Iris pigment epithelial cell (primary cell): ENCODE measurements at regions not wholly inside any gene's neighbourhood (a gene's known extent, or its start where the extent isn't known, plus 50 kb on each side); places are given as distances from the start of the nearest gene placed in this dataset.

Experiments used
- DNase-seq: peaks from one replicate; pipeline ENCODE4 v3.0.0-alpha.2; 2011; ENCODE audit warnings: low read depth

DNA sequence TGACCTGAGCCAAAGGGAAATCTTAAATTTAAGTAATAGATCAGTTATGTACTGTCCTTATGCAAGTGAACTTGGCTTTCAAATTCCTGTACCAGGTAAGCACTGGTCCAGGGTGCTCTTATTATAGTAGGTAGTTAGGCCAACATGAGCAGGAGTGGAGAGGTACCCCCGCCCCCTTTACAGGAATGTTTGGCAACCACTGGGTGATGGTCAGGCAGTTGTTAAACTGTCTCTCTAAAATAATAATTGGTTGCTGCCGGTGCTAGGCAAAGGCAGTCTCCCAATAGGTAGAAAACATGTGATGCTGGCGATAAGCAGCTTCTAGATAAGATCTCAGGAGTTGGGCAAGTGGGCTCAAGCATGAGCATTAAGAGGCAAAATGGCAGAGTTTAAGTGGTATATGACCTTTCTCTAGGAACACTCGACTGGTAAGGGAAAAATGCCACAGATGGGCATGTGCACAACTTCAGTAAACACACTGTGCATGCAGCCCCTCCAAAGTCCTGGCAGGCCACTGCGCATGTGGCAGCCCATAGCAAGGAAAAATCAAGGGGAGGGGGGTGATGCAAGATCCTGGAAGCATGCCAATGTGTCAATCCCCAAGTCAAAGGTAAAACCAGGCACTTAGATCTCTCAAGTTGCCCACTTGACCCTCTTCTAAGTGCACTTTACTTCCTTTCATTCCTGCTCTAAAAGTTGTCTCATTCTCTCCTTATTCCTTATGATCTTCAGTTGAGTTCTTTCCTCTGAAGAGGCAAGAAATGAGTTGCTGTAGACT, 1239.7 kb downstream of the C4orf33 start:
- no peak for DNase-seq

DNA sequence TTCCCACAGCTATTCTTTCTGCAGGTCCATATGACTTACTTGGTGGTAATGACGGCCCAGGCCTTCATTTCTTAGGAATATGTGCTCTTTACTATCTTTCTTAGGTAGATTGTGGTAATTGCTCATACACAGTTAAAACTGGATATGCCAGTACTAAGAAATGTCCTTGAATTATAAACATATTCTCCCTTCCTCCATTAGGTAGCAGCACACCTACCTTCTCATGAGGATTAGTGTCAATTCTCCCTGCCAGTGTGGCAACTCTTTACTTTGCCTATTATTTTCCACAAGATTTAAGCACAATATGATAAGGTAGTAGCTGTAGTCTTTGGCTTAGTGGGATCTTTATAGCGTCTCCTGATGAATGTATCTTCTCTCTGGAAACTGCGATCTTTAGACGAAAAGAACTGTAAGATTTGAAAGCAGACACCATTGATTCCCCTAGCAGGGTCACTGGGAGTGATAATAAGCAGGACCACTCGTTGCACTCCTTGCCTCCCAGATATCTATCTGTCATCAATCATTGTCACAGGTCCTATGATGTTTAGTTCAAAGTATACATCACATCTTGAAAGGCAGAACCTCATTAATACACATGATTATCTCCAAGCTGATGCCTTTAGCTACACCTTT, 1240.7 kb downstream of the C4orf33 start:
- peak; percentile 54 for DNase-seq

DNA sequence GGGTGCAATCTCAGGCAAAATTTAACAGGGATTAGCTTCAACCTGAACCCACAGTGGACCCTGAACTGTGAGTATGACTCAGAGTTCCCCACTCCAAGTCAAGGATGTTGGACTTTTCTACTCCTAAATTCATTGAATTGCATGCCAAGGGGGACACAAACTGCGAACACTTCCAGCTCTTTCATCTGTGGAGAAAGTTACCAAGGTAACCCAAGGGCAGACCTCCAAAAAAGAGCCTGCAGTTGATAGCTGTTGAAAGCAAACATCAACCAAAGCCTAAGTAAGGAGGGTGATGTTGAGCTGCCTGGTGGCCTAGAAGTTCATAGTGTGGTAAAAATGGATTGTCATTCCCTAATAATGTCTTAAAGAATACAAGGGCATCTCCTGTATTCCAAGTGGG, 1242.9 kb downstream of the C4orf33 start:
- DNase-seq = no peak

DNA sequence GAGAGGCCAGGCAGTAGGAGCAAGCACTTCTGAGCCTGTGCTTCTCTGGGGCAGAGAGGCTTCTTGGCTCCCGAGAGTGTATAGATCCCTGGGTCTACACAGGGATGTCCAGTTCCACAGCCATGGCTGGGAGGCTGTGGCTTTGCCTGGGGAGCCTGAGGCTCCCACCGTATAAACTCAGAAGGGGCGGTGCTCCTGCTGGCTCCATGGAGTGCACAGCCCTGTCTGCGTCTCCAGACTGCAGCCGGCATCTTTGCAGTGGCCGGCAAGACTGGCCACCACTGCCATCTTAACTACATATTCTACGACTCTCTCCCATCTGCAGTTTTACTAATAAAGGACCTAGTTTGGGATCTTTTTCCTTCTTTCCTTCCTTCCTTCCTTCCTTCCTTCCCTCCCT, 1253.8 kb downstream of the C4orf33 start:
- DNase-seq = no peak

DNA sequence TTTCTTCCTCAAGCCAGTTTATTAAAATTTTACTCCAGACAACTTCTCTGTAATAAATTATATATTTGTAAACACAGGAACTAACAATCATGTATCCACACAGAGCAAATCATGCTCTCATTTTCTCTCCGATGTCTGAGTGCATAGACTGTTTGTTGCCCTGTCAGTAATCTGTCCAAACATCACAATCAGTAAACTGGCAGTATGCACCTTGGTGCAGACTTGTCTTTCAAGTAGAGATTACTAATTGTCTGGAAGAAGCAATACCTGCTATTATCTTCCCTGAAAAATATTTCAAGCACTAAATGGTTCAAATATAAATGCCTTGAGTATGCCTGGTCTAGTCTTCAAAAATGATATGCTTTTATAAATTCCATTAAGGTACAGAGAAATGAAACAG, 1260.9 kb downstream of the C4orf33 start:
- no peak for DNase-seq

DNA sequence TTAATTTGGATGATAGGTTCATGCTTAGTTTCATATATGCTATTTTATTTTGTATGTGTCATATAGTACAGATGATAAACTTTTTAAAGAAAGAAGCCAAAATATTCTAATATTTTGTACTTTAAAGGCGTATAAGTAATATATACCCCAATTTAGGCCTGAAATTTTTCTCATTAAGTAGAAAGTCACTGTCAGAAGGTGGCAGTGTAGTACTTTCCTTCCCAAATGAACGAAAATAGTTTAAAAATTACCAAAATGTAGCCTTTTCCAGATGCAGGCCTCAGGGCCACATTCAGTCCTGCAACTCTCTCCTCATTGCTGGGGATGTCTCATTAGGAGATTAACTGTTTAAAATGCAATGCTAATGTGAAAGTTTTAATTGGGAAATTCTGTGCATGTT, 1263.6 kb downstream of the C4orf33 start:
- DNase-seq = peak; percentile 44

DNA sequence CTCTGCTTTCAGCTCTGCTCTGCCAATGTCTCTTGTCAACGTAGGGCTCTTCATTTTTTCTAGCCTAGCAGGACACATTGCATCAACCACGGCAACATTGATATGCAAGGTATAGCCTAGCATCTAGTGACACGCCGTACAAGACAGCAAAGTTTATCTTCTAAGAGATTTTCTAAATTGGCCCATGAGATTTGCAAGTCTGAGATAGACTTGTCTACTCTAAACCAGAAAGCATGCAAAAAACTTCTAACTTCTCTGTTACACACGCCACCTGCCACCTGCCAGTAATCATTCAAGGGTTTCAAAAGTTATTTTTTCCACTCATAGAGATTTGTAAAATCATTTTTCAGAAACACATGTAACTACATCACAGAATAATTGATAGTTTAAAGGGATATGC, 1265.7 kb downstream of the C4orf33 start:
- DNase-seq = no peak

DNA sequence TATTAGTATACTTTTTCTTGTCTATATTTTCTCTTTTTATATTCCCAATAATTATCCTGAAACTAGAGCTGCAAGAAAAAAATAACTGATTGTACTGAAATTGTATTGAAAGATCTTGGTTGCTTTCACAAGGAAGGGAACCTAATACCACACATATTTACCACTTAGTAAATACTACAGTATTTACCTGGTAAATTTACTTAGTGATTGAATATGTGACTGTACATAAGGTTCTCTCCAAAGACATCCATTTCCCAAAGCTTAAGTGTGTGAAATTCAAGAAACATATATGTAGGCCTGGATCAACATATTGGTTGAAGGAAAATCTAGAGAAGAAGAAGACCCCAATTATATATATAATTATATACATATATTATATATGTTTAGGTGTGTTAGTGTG, 1272.7 kb downstream of the C4orf33 start:
- DNase-seq = no peak

DNA sequence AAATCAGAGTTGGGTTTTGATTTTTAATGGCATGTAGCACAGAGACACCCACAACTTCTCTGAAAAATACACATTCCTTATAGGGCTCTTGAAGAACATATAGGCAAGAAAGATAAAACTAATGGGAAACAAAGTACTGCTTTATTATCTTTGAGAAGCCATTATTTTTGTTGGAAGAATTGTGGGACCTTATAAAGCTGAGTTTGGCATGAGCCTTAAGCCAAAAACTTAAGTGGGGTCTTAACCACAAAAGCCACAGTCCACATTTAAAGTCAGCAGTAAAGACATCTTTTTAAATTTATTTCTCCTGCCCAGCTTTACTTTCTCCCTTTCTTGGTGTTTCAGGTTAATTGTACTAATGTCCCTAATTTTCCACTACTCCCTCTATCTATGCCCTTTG, 1297.3 kb downstream of the C4orf33 start:
- DNase-seq = no peak

DNA sequence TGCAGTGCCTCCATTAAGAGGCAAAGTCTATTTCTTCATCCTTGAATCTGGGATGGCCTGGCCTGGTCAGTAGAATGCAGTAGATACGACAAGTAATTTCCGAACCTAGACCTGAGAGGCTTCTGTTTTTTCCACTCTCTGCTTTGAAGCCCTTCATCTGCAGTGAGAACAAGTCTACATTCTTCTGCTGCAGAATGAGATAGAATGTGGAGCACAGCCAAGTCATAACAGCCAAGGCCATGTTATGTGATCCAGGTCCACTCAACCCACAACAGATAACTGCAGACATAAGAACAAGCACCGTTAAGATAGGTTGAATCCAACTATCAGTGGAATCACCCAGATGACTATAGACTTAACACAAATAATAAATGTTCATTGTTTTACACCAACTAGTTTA, 1297.7 kb downstream of the C4orf33 start:
- DNase-seq = peak; percentile 94

DNA sequence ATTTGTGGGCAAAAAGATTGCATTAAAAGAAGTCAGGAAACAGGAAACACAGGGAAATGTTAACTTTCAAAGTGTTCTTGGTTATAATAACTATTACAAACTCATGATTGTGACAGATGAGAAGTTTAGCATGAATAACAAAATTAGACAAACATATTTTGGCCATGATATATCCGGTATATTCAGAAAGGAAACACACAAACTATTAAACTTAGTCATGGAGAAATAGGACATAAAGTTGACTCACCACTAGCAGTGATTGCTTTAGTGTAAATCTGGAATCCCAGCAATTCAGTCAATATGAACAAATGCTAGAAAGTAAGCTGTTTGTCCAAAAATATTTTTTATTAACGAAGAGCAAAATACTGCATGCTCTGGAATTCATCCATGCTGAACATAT, 1299.9 kb downstream of the C4orf33 start:
- peak; percentile 95 for DNase-seq

DNA sequence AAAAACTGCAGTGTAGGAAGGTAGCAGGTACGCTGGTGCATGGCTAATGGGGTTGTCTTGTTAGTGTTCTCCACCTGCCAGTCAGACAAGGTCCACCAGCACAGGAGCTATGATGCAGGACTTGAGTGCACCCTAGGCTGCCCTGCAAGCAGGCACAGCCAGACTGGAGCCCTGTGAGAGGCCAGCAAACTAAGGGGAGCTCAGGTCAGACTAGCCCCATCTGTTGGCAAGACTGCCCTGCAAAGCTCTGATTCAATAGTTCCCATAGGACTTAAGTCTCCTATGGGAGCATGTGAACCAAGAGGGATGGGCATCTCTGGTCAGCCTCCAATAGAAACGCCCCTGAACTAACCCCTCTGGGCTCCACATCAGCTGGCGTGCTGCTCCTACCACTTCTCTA, 1307.3 kb downstream of the C4orf33 start:
- no peak for DNase-seq

DNA sequence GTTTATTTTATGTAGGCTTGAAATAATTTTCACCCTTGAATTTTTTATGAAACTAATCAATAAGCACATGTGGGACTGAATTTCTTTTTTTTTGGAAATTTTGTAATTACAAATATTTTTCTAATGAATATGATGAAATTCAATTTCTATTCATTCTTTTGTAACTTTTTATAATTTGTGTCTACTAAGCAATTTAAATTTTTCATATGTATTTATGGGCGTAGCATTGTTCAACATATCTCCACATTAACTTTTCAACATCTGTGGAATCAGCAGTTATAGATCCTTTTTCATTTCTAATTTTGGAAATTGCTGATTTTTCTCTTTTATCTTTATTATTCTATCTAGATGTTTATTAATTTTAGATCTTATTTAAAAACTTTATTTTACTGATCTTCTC, 1320.3 kb downstream of the C4orf33 start:
- no peak for DNase-seq

DNA sequence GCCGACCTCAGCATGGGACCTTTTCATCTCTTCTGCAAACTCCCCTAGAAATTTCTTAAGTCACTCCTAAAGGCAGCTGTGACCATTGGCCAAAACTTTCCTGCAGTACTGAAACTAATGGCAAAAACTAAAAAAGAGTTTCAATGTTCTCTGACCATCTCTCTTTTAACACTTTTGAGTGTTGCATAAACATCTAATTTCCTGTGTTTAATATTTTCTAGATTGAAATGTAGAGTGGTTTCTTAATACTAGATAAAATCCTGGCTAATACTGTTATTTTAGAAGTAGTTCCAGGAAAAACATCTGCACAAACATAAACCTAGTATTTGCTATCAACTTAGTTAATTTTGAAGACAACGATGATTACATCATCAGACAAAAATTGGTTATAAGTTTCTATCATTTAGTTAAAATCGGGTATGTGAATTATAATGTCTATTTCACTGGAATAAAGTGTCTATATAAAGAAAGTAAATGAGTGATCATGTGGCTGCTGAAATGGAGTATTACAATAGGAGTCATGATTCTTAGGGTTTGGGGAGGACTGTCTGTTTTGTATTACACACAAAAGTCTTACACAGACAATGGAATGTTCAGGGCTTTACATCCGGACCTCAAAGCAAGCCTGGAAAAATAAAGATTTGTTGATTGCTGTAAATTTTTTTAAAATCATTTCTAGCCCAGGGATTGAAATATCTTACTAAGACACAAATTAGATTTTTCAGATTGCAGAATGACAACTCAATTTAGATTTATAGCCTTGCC, 1323.4 kb downstream of the C4orf33 start:
- DNase-seq = peak; percentile 56

DNA sequence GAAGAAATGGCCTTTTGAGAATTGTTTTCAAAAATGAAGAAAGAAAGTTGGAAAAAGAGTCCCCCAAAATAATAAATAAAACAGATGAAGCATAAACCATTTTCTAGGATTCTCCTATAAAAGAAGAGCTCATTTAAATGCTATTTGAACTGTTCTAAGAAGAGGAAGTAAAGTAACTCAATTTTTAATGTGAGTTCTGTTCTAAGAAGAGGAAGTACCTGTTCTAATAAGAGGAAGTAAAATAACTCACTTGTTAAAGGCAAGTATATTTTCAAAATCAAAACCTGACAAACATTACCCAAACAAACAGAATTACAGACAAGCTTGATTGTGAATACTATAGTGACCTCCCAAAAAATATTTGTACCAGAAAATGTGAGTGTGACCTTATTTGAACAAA, 1326.3 kb downstream of the C4orf33 start:
- no peak for DNase-seq

DNA sequence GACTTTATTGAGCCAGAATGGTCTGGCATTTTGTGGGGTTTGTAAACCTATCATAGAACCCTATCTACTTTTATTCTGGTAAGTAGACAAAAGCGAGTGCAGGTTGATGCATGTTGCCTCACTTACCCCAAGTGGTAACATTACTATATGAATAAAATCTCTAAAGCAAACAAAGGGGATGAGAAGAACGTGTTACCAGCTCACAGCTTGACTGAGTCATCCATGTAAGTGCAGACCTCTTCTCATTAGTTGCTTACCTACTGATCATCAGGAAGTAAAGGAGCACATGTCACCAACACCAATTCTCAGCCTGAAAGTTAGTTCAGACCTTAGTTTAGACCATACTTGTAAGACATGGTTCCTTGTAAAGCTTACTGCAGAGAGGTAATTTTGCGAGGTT, 1328.3 kb downstream of the C4orf33 start:
- peak; percentile 20 for DNase-seq

DNA sequence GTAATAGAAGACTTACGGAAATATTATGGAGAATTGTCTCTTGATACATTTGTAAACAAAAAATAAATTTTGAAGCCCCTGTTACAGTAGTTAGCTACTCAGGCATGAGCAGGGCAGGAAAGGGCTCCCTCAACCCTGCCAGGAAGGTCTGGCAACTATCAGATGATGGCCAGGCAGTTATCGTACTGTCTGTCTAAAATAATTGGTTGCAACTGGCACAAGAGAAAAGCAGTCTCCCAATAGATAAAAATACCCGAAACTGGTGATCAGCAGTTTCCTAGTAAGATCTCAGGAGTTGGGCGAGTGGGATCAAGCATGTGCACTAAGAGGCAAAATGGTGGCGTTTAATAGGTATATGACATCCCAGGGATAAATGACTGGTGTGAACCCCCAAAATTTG, 1336.3 kb downstream of the C4orf33 start:
- no peak for DNase-seq

DNA sequence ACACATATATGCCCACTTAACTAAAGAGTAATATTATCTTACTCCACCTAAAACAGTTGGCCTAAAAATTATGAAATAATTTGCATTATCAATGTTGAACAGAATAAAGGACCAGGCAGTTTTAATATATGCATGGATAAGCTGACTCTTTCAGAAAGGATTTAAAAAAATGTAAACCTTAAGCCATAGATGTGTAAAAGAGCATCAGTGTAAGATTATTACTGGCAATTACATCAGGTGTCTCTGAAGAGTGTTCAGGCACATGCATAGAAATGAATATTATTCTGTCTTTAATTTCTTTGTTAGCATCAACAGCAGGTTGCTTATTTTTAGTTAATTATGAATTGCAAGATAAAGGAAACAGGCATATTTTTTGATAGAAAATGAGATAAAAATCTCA, 1353.8 kb downstream of the C4orf33 start:
- no peak for DNase-seq

DNA sequence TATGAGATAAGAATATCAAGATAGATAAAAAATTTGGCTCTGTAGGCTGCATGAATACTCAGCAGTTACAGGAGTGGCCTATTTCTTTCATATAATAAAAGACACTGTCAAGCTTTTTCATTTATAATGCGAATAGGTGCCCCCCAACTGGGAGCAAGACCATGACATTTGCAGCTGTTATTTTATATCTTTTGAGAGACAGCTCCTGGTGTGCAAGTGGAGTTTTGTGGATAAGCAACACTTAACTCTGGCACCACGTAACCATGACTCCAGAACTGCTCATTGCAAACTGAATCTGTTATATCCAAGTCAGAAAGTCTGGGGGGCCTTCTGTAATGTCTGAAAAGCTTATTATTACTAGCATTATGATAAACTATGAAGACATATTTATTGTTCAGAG, 1372.4 kb downstream of the C4orf33 start:
- DNase-seq = no peak

DNA sequence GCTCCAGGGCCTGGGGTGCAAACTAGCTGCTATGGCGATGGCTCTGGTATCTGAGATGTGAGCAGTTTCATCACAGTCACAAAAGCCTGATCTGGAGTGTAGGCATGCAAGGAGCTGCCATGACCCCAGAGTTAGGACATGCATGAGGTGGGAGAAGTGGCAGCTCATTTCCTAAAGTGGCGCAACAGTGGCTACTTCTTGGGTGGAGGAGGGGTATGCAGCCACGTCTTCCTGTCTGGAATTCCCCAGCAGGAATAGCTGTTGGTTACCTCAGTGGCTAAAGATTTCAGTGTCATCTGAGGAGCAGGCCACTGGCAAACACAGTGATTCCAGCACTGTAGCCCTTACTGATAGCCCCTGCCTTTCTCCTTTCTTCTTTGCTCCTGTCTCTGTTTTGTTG, 1382.5 kb downstream of the C4orf33 start:
- DNase-seq = peak; percentile 93

DNA sequence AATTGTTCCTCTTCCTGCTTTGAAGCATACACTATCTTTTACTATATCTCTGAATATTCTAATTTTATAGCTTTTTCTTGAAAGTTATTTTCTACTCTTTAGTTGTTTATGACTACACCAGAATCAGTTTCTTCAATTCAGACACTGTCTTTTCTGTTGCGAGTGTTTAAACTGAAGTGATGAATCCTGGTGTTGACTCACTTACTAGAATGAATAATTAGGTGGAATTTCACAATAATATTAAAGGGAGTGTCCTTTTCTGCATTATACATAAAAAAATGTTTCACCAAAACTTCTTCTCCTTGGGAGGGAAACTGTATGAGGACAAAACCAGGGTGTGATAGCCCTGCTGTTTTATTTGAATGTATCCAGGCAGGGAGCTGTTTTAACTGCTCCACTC, 1383.1 kb downstream of the C4orf33 start:
- DNase-seq = peak; percentile 58

DNA sequence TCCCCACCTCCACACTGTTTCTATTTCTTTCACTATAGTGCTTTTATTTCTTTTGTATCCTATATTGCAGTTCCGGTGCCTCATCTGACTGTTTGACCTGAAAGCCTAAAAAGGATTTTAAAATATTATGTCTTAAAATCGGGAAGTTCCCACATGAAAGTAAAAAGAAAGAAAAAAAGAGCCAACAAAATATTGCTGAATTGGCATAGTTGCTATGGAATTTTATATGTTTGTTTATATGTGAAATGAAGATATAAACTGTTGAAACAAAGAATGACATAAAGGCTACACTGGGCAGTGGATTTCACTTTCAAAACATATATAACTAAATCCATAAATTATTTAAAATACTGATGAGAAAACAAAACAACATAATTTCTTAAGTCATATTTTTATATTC, 1383.7 kb downstream of the C4orf33 start:
- no peak for DNase-seq

DNA sequence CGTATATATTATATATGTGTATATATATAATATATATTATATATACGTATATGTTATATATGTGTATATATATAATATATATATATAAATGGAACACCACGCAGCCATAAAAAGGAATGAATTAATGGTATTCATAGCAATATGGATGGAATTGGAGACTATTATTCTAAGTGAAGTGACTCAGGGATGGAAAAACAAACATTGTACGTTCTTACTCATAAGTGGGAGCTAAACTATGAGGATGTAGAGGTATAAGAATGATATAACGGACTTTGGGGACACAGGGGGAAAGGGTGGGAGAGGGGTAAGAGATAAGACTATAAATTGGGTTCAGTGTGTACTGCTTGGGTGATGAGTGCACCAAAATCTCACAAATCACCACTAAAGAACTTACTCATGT, 1388.9 kb downstream of the C4orf33 start:
- no peak for DNase-seq
